Frontal cortex (tissue), 3 donors: ENCODE measurements at regions not wholly inside any gene's neighbourhood (a gene's known extent, or its start where the extent isn't known, plus 50 kb on each side); places are given as distances from the start of the nearest gene placed in this dataset.

ENCODE experiments used
- DNase-seq, 2 donors: peaks; one replicate each; pipeline ENCODE4 v3.0.0; 2012; ENCODE audit warnings: low spot score in 2 of 2
- FAIRE-seq: peaks from 2 replicates; lab custom pipeline; 2012; peaks lifted over from hg19 to GRCh38; lab: Jason Lieb, UNC
- donor health status: control.
- donor health status: control.
- donor health status: control.

- FAIRE-seq (no peak), DNase-seq (no peak)
Observed at GRCh38 chr3:72265256-72266015, 480.5 kb upstream of the PROK2 start.

GRCh38 chr3:72263223-72263990 lies 478.5 kb upstream of the PROK2 start:
- no peak for FAIRE-seq
- no peak for DNase-seq

- FAIRE-seq (no peak), DNase-seq (no peak)
Observed at GRCh38 chr3:72262736-72263135, 477.8 kb upstream of the PROK2 start.

- FAIRE-seq = no peak
- no peak for DNase-seq
Observed at GRCh38 chr3:72261566-72262564, 476.9 kb upstream of the PROK2 start.

- DNase-seq (no peak), FAIRE-seq (no peak)
Observed at GRCh38 chr3:72260588-72260910, 475.6 kb upstream of the PROK2 start.

- DNase-seq = no peak
- no peak for FAIRE-seq
Observed at GRCh38 chr3:72259755-72260587, 475.0 kb upstream of the PROK2 start.

- DNase-seq (no peak), FAIRE-seq (no peak)
Observed at GRCh38 chr3:72258361-72259141, 473.6 kb upstream of the PROK2 start.

GRCh38 chr3:72257738-72258137 lies 472.8 kb upstream of the PROK2 start:
- no peak for FAIRE-seq
- no peak for DNase-seq

GRCh38 chr3:72257203-72257602 lies 472.3 kb upstream of the PROK2 start:
- no peak for FAIRE-seq
- no peak for DNase-seq

GRCh38 chr3:72256716-72257115 lies 471.8 kb upstream of the PROK2 start:
- DNase-seq = no peak
- no peak for FAIRE-seq

GRCh38 chr3:72255791-72256559 lies 471.0 kb upstream of the PROK2 start:
- no peak for DNase-seq
- no peak for FAIRE-seq

- DNase-seq (no peak), FAIRE-seq (no peak)
Observed at GRCh38 chr3:72255191-72255590, 470.2 kb upstream of the PROK2 start.

- no peak for FAIRE-seq
- DNase-seq = no peak
Observed at GRCh38 chr3:72254483-72254882, 469.5 kb upstream of the PROK2 start.

GRCh38 chr3:72250725-72251124 lies 465.8 kb upstream of the PROK2 start:
- no peak for FAIRE-seq
- DNase-seq = no peak

GRCh38 chr3:72248869-72249268 lies 463.9 kb upstream of the PROK2 start:
- DNase-seq (no peak), FAIRE-seq (no peak)

- DNase-seq (no peak), FAIRE-seq (no peak)
Observed at GRCh38 chr3:72248389-72248761, 463.4 kb upstream of the PROK2 start.

GRCh38 chr3:72247645-72248388 lies 462.9 kb upstream of the PROK2 start:
- DNase-seq = no peak
- no peak for FAIRE-seq
